Fibroblast of skin of left quadriceps (primary cell): ENCODE measurements at regions not wholly inside any gene's neighbourhood (a gene's known extent, or its start where the extent isn't known, plus 50 kb on each side); places are given as distances from the start of the nearest gene placed in this dataset.
"Not testable (repeated sequence)": the region's sequence is repeated elsewhere in the genome, so short reads cannot be mapped to it uniquely, and the experiment has no call there.

Source experiments
- DNase-seq, 2 experiments: peaks; one replicate each; pipeline ENCODE4 v3.0.0-alpha.2; 2013; ENCODE audit warnings: low read depth in 2 of 2

DNA sequence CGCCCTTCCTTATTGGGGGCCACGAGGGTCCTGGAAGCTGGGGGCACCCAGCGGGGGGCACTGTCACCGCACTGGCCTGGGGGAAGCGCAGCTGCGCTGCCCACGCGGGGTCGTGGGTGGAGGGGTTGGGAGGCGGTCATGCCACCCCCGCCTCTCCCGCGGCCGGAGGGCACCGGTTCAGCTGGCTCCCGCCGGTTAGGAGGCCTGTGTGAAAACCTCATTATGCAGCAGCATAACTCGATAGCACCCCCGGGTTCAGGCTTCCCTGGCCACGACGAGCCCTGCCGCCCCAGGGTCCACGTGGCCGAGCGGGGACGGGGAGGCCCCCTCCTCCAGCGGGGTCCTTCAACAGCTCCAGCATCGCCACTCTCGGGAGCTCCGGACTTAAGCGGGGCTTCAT, 91.2 kb upstream of the ERCC6L2 start:
- no peak for DNase-seq

DNA sequence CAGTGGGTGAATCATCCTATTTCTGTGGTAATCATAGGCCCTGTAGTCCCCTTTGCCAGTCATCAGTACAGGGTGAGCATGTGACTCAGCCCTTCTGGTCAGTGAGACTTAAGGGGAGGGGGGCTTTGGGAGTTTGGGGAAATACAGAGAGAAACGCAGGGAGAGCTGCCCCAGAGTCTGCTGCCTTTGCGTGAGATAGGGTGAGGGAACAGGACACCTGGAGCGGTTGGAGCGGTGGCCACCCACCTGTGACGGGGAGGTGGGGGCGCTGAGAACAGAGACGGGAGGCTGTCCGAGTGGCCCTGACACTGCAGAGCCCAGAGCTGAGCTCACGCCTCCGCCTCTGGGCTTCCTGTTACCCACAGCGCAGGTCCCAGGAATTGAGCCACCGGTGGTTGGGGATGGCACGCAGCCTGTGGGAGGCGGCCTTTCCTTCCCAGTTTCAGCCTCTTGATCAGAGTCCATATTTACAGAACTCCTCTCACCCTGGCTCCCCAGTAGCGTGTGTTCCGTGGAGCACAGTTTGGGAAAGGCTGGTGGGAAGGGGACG, 92.0 kb upstream of the ERCC6L2 start:
- DNase-seq: no peak

GRCh38 chr9:95780751-95781150, 94.7 kb upstream of the ERCC6L2 start:
- DNase-seq: no peak

DNA sequence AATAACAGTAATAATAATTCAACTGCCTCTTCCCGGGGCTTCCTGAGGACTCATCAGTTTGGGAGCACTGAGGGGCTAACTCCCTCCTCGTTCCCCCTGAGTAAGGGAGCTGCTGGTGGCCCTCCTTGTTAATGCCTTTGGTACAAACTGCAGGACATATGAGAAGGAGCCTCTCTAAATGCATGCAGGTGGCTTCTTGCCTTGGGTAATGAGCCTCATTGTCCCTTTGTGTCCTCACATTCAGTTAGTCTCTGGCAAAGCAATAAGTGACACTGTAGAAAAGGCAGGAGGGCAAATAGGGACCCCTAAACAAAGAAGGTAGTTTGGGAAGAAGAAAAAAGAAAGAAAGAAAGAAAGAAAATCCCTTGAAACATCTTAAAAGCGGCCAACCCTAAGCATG, 95.4 kb upstream of the ERCC6L2 start:
- no peak for DNase-seq

DNA sequence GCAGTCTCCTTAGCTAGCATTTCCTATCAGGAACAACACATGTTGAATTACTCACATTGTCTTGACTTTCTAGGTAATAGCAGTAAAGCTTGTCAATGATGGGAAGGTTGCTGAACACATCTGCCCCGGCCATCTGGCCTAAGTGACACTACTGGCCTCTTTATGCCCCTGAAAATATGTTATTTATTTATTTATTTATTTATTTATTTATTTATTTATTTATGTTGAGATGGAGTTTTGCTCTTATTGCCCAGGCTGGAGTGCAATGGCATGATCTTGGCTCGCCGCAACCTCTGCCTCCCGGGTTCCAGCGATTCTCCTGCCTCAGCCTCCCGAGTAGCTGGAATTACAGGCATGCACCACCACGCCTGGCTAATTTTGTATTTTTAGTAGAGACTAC, 95.9 kb upstream of the ERCC6L2 start:
- DNase-seq: not testable (repeated sequence)

- peak; percentile 59 to 66 for DNase-seq
These were observed 96.5 kb upstream of the ERCC6L2 start for GRCh38 chr9:95778957-95779356.

- DNase-seq: no peak
These were observed 98.4 kb upstream of the ERCC6L2 start for GRCh38 chr9:95777136-95777535.

- DNase-seq: no peak
These were observed 99.3 kb upstream of the ERCC6L2 start for GRCh38 chr9:95776176-95776575.

DNA sequence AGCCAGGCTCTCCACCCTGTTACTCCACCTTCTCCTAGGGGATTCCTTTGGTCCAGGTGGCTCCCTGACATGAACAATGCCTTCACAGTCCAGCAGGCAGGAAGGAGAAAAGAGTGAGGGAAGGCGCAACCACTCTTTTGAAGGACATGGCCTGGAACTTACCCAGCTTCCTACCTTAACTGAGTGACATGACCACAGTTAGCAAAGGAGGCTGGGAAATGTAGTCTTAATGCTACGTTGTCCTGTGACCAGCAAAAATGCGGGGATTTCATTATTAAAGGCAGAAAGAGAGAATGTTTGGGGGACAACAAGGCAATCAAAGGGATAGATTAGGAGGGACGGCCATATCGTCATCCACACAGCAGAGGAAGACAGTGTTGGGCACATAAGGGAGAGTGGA, 100.3 kb upstream of the ERCC6L2 start:
- DNase-seq: no peak

DNA sequence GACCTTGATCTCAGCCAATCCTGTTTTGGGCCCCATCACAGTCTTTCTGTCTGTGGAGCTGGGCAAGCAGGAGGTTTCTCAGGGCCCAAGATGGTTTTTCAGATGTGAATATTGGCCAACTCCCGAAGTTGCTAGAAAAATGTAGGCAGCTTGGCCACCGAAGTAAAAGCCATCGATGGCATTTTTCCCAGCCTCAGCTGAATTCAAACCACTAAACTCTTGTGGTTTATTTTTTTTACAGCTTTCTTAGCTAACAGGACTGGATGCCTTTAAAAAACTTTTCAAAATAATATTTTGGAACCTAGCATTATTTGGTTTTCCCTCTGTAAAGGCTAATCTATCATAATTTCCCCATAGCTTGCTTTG, 102.5 kb upstream of the ERCC6L2 start:
- DNase-seq: peak; percentile 59 to 60

DNA sequence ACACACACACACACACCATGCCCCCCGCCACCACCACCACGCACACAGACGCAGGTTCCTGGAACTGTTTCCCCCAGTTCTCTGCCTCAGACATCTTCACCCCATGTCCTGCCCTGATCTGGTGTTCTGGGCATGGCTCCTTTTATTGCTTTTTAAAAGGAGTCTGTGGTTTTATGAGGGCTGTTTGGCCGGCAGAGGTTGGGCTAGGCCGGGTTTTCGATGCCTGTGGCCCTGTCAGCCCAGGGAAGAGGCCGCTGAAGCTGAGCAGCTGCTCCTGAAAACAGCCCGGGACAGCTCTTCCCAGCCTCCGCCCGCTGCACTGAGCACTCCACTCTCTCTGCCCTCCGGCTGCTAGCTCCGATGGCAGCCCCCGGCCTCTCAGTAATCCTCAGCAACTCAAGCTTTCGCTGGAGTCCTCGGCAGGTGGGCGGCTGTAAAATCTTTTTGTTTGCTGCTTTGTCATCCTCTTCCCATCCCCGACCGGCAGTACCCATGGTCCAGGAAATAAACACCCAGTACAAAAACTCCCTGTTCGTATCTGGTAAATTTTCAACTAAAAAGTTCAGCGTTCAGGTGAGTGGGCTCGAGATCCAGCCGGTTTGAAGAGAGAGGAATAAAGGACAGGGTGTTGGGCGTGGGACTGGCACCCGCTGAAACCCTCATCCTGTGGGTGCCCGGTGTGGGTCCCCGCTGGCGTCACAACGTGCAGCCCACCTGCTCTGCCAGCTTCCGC, 103.0 kb upstream of the ERCC6L2 start:
- no peak for DNase-seq

GRCh38 chr9:95771556-95772246, 103.8 kb upstream of the ERCC6L2 start:
- DNase-seq: no peak

- DNase-seq: no peak
These were observed 104.8 kb upstream of the ERCC6L2 start for GRCh38 chr9:95770653-95771131.

GRCh38 chr9:95769909-95770433, 105.5 kb upstream of the ERCC6L2 start:
- no peak for DNase-seq

GRCh38 chr9:95769473-95769872, 106.0 kb upstream of the ERCC6L2 start:
- no peak for DNase-seq

DNA sequence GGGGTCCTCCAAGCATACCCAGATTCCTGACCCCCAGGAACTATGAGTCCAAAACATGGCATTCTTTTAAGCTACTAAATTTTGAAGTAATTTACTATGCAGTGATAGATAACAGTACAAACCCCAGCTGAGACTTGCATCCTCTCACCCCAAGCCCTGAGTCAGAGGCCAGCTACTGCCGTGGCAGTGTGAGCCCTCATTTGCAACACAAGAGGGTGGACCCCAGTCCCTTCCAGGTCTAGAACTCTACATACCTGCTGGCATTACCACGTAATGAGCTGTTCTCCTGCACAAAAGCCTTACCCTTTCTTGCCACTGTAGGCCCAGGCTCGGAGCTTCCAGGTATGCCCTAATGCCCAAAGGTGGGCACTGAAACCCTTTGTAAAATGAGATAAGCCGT, 108.6 kb upstream of the ERCC6L2 start:
- DNase-seq: no peak

- no peak for DNase-seq
These were observed 110.8 kb upstream of the ERCC6L2 start for GRCh38 chr9:95764533-95765319.

- no peak for DNase-seq
These were observed 111.5 kb upstream of the ERCC6L2 start for GRCh38 chr9:95763983-95764382.

GRCh38 chr9:95763006-95763405, 112.5 kb upstream of the ERCC6L2 start:
- no peak for DNase-seq

DNA sequence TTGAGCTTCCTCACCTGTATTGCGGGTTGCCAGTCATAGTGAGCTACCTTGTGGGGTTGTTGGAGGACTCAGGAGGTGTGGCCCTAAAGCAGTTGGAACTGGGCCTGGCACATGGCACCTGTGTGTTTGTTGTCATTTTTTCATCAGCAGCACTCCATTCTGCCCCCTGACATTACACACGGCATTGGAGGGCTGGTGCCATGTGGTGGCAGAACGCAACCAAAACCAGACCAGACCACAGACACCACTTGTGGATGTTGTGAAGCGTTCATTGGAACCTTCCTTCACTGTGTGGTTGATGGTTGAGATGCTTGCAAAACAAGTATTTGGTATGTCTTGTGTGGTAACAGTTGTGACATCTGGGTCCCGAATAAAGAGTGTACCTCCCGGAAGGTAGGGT, 113.2 kb upstream of the ERCC6L2 start:
- no peak for DNase-seq

GRCh38 chr9:95760791-95761190, 114.7 kb upstream of the ERCC6L2 start:
- DNase-seq: no peak

GRCh38 chr9:95757439-95757838, 118.1 kb upstream of the ERCC6L2 start:
- DNase-seq: no peak
